Kidney epithelial cell (primary cell): ENCODE measurements at regions not wholly inside any gene's neighbourhood (a gene's known extent, or its start where the extent isn't known, plus 50 kb on each side); places are given as distances from the start of the nearest gene placed in this dataset.

Source experiments
- DNase-seq: peaks from one replicate; pipeline ENCODE4 v3.0.0-alpha.2; 2010; ENCODE audit warnings: low read depth
- H3K27me3 ChIP-seq: 2 replicates; pipeline ENCODE4 v1.6.0; 2011; ENCODE audit warnings: low read length; ENCODE audit not compliant: control insufficient read depth, insufficient read depth
- H3K36me3 ChIP-seq: 2 replicates; pipeline ENCODE4 v1.5.1; 2011; ENCODE audit warnings: low read length; ENCODE audit not compliant: control insufficient read depth, insufficient read depth
- H3K4me3 ChIP-seq: 2 replicates; pipeline ENCODE4 v1.5.1; 2011; ENCODE audit warnings: low read depth, mild to moderate bottlenecking, control low read depth, low read length
- CTCF ChIP-seq: IDR thresholded peaks from 2 replicates; pipeline ENCODE4 v1.5.1; 2011; ENCODE audit warnings: mild to moderate bottlenecking, moderate library complexity, low read length, control low read depth, inconsistent platforms; ENCODE audit not compliant: insufficient read depth, poor library complexity, severe bottlenecking

GRCh38 chr6:104064876-104065275 is 794.8 kb downstream of the HACE1 start:
- Histone ChIP-seq H3K36me3 (no peaks in the 10 kb centered on the region), H3K4me3 (no peak overlapping the region), H3K27me3 (no peaks in the 10 kb centered on the region)
- no peak for DNase-seq
- TF ChIP-seq CTCF, result no peak

GRCh38 chr6:104050455-104050854 is 809.3 kb downstream of the HACE1 start:
- H3K4me3 ChIP-seq, result no peak overlapping the region
- no peak for DNase-seq
- TF ChIP-seq CTCF, result no peak

DNA sequence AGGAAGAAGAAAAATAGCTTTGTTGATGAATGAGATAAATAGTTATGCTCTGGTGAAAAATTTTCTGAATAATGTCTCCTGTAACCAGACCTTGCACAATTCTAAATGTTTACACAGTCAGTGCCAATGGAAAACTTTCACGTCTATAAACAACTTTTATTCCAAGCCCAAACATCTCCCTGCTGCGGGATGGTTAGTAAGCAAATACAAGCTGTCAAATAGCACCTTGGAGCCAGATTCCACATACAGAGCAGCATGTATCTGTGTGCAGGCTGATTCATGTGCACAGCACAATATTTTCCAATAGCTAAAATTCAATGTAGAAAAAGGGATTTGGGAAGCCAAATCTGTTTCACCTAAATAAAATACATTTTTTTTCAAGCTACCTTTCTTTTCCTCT is 813.3 kb downstream of the HACE1 start:
- no peak overlapping the region for H3K4me3 ChIP-seq
- no peak for DNase-seq
- H3K27me3 ChIP-seq, result no peaks in the 10 kb centered on the region
- TF ChIP-seq CTCF, result no peak
- H3K36me3 ChIP-seq, result no peaks in the 10 kb centered on the region

More at GRCh38 chr6:104050455-104050854, 809.3 kb downstream of the HACE1 start:
- H3K27me3 ChIP-seq, result no peaks in the 10 kb centered on the region
- H3K36me3 ChIP-seq, result no peaks in the 10 kb centered on the region

DNA sequence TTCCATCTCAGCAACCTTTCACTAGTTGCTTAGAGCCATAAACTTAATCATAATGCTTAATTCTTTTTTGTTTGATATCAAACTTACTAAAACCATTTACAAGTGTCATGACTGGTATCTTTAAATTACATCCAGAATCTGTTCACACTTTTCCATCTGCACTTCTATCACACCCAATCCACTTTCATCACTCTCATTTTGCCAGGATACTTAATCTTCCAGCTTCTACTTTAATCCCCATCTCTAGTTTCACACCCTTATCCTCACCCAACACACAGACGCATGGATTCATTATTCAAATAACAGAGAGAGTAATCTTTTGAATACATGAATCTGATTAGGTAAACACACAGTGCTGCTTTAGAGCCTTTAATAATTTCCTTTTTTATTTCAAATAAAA is 828.4 kb downstream of the HACE1 start:
- no peak for DNase-seq
- no peak for TF ChIP-seq CTCF
- no peaks in the 10 kb centered on the region for H3K27me3 ChIP-seq
- H3K4me3 ChIP-seq, result no peak overlapping the region
- H3K36me3 ChIP-seq, result no peaks in the 10 kb centered on the region

DNA sequence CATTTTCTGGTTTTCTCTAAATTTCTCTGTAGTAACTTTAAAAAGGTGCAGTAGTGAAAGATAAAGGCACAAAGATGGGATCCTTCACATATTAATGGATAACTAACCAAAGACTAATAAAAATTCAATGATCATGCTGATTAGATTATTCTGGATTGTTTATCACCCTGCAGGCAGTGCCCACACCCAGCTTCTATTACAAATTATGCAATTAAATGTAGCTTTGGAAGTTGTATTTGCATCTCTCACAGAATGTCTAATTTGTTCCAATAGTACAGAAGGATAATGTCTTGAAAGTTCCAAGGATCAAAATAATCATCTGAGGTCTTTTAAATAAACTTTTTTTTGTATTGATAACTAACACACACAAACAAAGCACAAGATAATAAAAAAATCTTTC is 837.6 kb downstream of the HACE1 start:
- no peak for TF ChIP-seq CTCF
- Histone ChIP-seq H3K4me3 (no peak overlapping the region), H3K36me3 (no peaks in the 10 kb centered on the region), H3K27me3 (no peaks in the 10 kb centered on the region)
- DNase-seq, result no peak

- Histone ChIP-seq H3K27me3 (no peaks in the 10 kb centered on the region), H3K36me3 (no peaks in the 10 kb centered on the region), H3K4me3 (no peak overlapping the region)
- DNase-seq, result no peak
- no peak for TF ChIP-seq CTCF
Observed at GRCh38 chr6:104019075-104019753, 840.5 kb downstream of the HACE1 start.
